K562 (cell line): ENCODE measurements at regions not wholly inside any gene's neighbourhood (a gene's known extent, or its start where the extent isn't known, plus 50 kb on each side); places are given as distances from the start of the nearest gene placed in this dataset.

Experiments
- BHLHE40 ChIP-seq: IDR thresholded peaks from 2 replicates; pipeline ENCODE4 v1.6.1; 2011; ENCODE audit warnings: low read length, improper control_type of control experiment
- CTCF ChIP-seq, 3 experiments: IDR thresholded peaks in 2 of 3; conservative IDR thresholded peaks in 1 of 3; 2 replicates each; pipeline ENCODE4 v1.5.1; 2011 to 2012; ENCODE audit warnings: low read length in 3 of 3, mild to moderate bottlenecking in 3 of 3, control low read depth in 2 of 3, improper control_type of control experiment in 1 of 3, inconsistent platforms in 1 of 3, low read depth in 1 of 3, mixed read lengths in 1 of 3, moderate library complexity in 1 of 3; ENCODE audit not compliant: insufficient read depth in 2 of 3
- ELF4 ChIP-seq: fragments of 450-650 bp; formaldehyde crosslinking; IDR thresholded peaks from 2 replicates; pipeline ENCODE4 v1.4.0; 2022; ENCODE audit warnings: missing genetic modification characterization
- EZH2 ChIP-seq: IDR thresholded peaks from 2 replicates; pipeline ENCODE4 v1.6.1; 2012; ENCODE audit warnings: low read depth, mild to moderate bottlenecking, inconsistent platforms, low read length, borderline replicate concordance
- ILF3 ChIP-seq: fragments of 450-650 bp; IDR thresholded peaks from 2 replicates; pipeline ENCODE4 v1.6.1; 2018; ENCODE audit warnings: antibody characterized with exemption, mild to moderate bottlenecking, moderate library complexity, borderline replicate concordance
- IRF2 ChIP-seq: sonication (generic); formaldehyde crosslinking; IDR thresholded peaks from 2 replicates; pipeline ENCODE4 v1.8.1; 2022; ENCODE audit warnings: mild to moderate bottlenecking, missing genetic modification reagents
- NCOR1 ChIP-seq: fragments of 450-650 bp; IDR thresholded peaks from 2 replicates; pipeline ENCODE4 v1.6.1; 2016; ENCODE audit warnings: mild to moderate bottlenecking, moderate library complexity
- PHB2 ChIP-seq: fragments of 450-650 bp; IDR thresholded peaks from 2 replicates; pipeline ENCODE4 v1.6.1; 2017; ENCODE audit warnings: low read depth
- THAP7 ChIP-seq: fragments of 250-450 bp; sonication (Bioruptor Pico); IDR thresholded peaks from 2 replicates; pipeline ENCODE4 v1.5.0; 2021
- YY1 ChIP-seq, 3 experiments: IDR thresholded peaks; 2 replicates each; pipeline ENCODE4 v1.6.1; 2011; ENCODE audit warnings: low read length in 2 of 3, mild to moderate bottlenecking in 2 of 3, moderate library complexity in 2 of 3, borderline replicate concordance in 1 of 3, control low read depth in 1 of 3, low read depth in 1 of 3; ENCODE audit not compliant: insufficient read depth in 3 of 3, insufficient replicate concordance in 2 of 3, control insufficient read depth in 1 of 3, insufficient read length in 1 of 3; ENCODE audit errors: extremely low read depth in 1 of 3
- ZNF232 ChIP-seq: sonication (generic); formaldehyde crosslinking; IDR thresholded peaks from 2 replicates; pipeline ENCODE4 v1.8.0; 2022; ENCODE audit warnings: mild to moderate bottlenecking, missing genetic modification reagents
- ZNF398 ChIP-seq: fragments of 250-450 bp; sonication (Bioruptor Pico); IDR thresholded peaks from 2 replicates; pipeline ENCODE4 v1.8.0; 2021; ENCODE audit warnings: moderate library complexity, mild to moderate bottlenecking, inconsistent platforms
- ZNF431 ChIP-seq: sonication (generic); formaldehyde crosslinking; IDR thresholded peaks from 2 replicates; pipeline ENCODE4 v1.8.0; 2022; ENCODE audit warnings: mild to moderate bottlenecking, missing genetic modification reagents
- TF ChIP-seq, protein P1 (sequence below): fragments of 250-450 bp; sonication (Bioruptor Pico); IDR thresholded peaks from 2 replicates; pipeline ENCODE4 v1.5.0; 2022; ENCODE audit warnings: mild to moderate bottlenecking

DNA sequence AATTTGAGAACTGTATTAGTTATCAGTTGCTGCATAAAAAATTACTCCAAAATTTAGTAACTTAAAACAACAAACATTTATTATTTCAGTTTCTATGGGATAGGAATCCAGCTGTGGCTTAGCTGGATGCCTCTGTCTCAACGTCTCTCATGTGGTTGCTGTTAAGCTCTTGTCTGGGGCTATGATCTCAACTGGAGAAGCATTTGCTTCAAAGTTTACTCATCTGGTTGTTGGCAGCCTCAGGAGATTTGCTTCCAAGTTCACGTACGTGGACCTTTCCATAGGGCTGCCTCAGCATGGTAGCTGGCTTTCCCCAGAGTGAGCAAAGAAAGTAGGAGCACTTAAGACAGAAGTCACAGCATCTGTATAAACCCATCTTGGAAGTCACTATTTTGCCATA lies 144.9 kb upstream of the SESN3 start:
- TF ChIP-seq PHB2 (no peak), ELF4 (no peak), BHLHE40 (no peak), CTCF (IDR thresholded peaks at IDR 0.05 in 2 of 3, conservative IDR thresholded peaks at IDR 0.05 in 1 of 3; ENCODE audit: insufficient read depth in 2 of 3, low read depth in 1 of 3, low read length in 3 of 3) (no peak), THAP7 (CRISPR knock-in tag) (no peak), EZH2 (no peak), ZNF232 (CRISPR knock-in tag) (no peak), ILF3 (no peak), YY1 (IDR thresholded peaks at IDR 0.05; ENCODE audit: borderline replicate concordance in 1 of 3, control insufficient read depth in 1 of 3, extremely low read depth in 1 of 3, insufficient read depth in 3 of 3, insufficient read length in 1 of 3, insufficient replicate concordance in 2 of 3, low read depth in 1 of 3, low read length in 2 of 3) (no peak), IRF2 (no peak), ZNF431 (no peak), ZNF398 (CRISPR knock-in tag) (no peak), NCOR1 (no peak)
- TF ChIP-seq, protein P1, sequence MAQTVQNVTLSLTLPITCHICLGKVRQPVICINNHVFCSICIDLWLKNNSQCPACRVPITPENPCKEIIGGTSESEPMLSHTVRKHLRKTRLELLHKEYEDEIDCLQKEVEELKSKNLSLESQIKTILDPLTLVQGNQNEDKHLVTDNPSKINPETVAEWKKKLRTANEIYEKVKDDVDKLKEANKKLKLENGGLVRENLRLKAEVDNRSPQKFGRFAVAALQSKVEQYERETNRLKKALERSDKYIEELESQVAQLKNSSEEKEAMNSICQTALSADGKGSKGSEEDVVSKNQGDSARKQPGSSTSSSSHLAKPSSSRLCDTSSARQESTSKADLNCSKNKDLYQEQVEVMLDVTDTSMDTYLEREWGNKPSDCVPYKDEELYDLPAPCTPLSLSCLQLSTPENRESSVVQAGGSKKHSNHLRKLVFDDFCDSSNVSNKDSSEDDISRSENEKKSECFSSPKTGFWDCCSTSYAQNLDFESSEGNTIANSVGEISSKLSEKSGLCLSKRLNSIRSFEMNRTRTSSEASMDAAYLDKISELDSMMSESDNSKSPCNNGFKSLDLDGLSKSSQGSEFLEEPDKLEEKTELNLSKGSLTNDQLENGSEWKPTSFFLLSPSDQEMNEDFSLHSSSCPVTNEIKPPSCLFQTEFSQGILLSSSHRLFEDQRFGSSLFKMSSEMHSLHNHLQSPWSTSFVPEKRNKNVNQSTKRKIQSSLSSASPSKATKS (CRISPR knock-in tag) = no peak
